Hepatocyte (in vitro differentiated cells): ENCODE measurements at regions not wholly inside any gene's neighbourhood (a gene's known extent, or its start where the extent isn't known, plus 50 kb on each side); places are given as distances from the start of the nearest gene placed in this dataset.

Experiments
- DNase-seq: peaks from one replicate; pipeline ENCODE4 v3.0.0-alpha.2; 2016; ENCODE audit warnings: low spot score
- H2AFZ ChIP-seq: fragments of 200-600 bp; sonication (generic); 2 replicates; pipeline ENCODE4 v1.6.0; 2016; ENCODE audit warnings: antibody characterized with exemption, mild to moderate bottlenecking
- H3K27ac ChIP-seq: fragments of 200-600 bp; sonication (generic); 2 replicates; pipeline ENCODE4 v1.5.1; 2016; ENCODE audit warnings: mild to moderate bottlenecking
- H3K27me3 ChIP-seq: fragments of 200-600 bp; sonication (generic); 2 replicates; pipeline ENCODE4 v1.6.1; 2016
- H3K36me3 ChIP-seq: fragments of 200-600 bp; sonication (generic); replicated peaks from 2 replicates; pipeline ENCODE4 v1.5.1; 2016; ENCODE audit warnings: low read depth; ENCODE audit not compliant: insufficient read depth
- H3K4me1 ChIP-seq: fragments of 200-600 bp; sonication (generic); 2 replicates; pipeline ENCODE4 v1.5.1; 2016; ENCODE audit warnings: mild to moderate bottlenecking, moderate library complexity; ENCODE audit not compliant: insufficient read depth
- H3K4me2 ChIP-seq: fragments of 200-600 bp; sonication (generic); 2 replicates; pipeline ENCODE4 v1.6.0; 2016
- H3K4me3 ChIP-seq: fragments of 200-600 bp; sonication (generic); 2 replicates; pipeline ENCODE4 v1.5.1; 2016; ENCODE audit warnings: mild to moderate bottlenecking
- H3K79me2 ChIP-seq: fragments of 200-600 bp; sonication (generic); 2 replicates; pipeline ENCODE4 v1.6.0; 2017; ENCODE audit warnings: mild to moderate bottlenecking
- H3K9me2 ChIP-seq: fragments of 200-600 bp; sonication (generic); replicated peaks from 2 replicates; pipeline ENCODE4 v1.6.0; 2017; ENCODE audit warnings: mild to moderate bottlenecking; ENCODE audit not compliant: insufficient read depth
- H3K9me3 ChIP-seq: fragments of 200-600 bp; sonication (generic); 2 replicates; pipeline ENCODE4 v1.5.1; 2016; ENCODE audit warnings: low read depth, mild to moderate bottlenecking
- H4K20me1 ChIP-seq: fragments of 200-600 bp; sonication (generic); 2 replicates; pipeline ENCODE4 v1.6.0; 2016; ENCODE audit warnings: mild to moderate bottlenecking; ENCODE audit not compliant: insufficient read depth, poor library complexity, severe bottlenecking
- CTCF ChIP-seq: fragments of 200-600 bp; sonication (generic); IDR thresholded peaks from 2 replicates; pipeline ENCODE4 v1.5.1; 2016; ENCODE audit warnings: antibody characterized with exemption, mild to moderate bottlenecking; ENCODE audit not compliant: poor library complexity
- EZH2 ChIP-seq: fragments of 200-600 bp; sonication (generic); IDR thresholded peaks from 2 replicates; pipeline ENCODE4 v1.6.1; 2016; ENCODE audit warnings: antibody characterized with exemption, mild to moderate bottlenecking, borderline replicate concordance
- EZH2phosphoT487 ChIP-seq: fragments of 200-600 bp; sonication (generic); IDR thresholded peaks from one replicate; pipeline ENCODE4 v1.6.1; 2018; ENCODE audit warnings: antibody characterized with exemption, mild to moderate bottlenecking, low read depth, moderate library complexity; ENCODE audit not compliant: unreplicated experiment, severe bottlenecking
- WGBS: methylation state at CpG from one replicate; pipeline ENCODE4 v1.1.6; 2016; ENCODE audit warnings: low lambda C conversion rate; ENCODE audit errors: missing lambda C conversion rate; 5-methylcytosine and 5-hydroxymethylcytosine counted together

- H3K36me3 ChIP-seq = no peaks in the 10 kb centered on the region
- H4K20me1 ChIP-seq = no peaks in the 10 kb centered on the region
- no peaks in the 10 kb centered on the region for H3K9me2 ChIP-seq
- TF ChIP-seq EZH2phosphoT487 (no peak), EZH2 (no peak), CTCF (no peak)
- no peak overlapping the region for H2AFZ ChIP-seq
- H3K79me2 ChIP-seq = no peaks in the 10 kb centered on the region
- H3K4me1 ChIP-seq = no peaks in the 10 kb centered on the region
- 60% methylated on average over 2 of the region's 2 CpGs for whole genome bisulfite sequencing
- no peaks in the 10 kb centered on the region for H3K9me3 ChIP-seq
- H3K27me3 ChIP-seq = no peaks in the 10 kb centered on the region
- no peak overlapping the region for H3K27ac ChIP-seq
- no peak overlapping the region for H3K4me3 ChIP-seq
- no peak for DNase-seq
- H3K4me2 ChIP-seq = no peak overlapping the region
Measured at GRCh38 chr1:164261691-164262240, 297.2 kb upstream of the PBX1 start.

GRCh38 chr1:164263540-164263939 is 295.4 kb upstream of the PBX1 start:
- Histone ChIP-seq H3K27ac (no peak overlapping the region), H3K9me2 (no peaks in the 10 kb centered on the region), H3K36me3 (no peaks in the 10 kb centered on the region), H4K20me1 (no peaks in the 10 kb centered on the region), H3K4me1 (no peaks in the 10 kb centered on the region), H3K79me2 (no peaks in the 10 kb centered on the region), H3K4me2 (no peak overlapping the region), H3K27me3 (no peaks in the 10 kb centered on the region), H2AFZ (no peak overlapping the region), H3K9me3 (no peaks in the 10 kb centered on the region), H3K4me3 (no peak overlapping the region)
- DNase-seq = no peak
- 98% methylated on average over 3 of the region's 3 CpGs for WGBS
- no peak for TF ChIP-seq EZH2phosphoT487
- TF ChIP-seq EZH2 = no peak
- no peak for TF ChIP-seq CTCF

- Histone ChIP-seq H3K4me2 (no peak overlapping the region), H3K27ac (no peak overlapping the region), H3K36me3 (no peaks in the 10 kb centered on the region), H3K9me2 (no peaks in the 10 kb centered on the region), H2AFZ (no peak overlapping the region), H4K20me1 (no peaks in the 10 kb centered on the region), H3K9me3 (no peaks in the 10 kb centered on the region), H3K79me2 (no peaks in the 10 kb centered on the region), H3K4me1 (no peaks in the 10 kb centered on the region), H3K27me3 (no peaks in the 10 kb centered on the region), H3K4me3 (no peak overlapping the region)
- TF ChIP-seq EZH2 = no peak
- no peak for TF ChIP-seq EZH2phosphoT487
- WGBS = 54% methylated on average over 2 of the region's 2 CpGs
- DNase-seq = no peak
Measured at GRCh38 chr1:164265232-164265631, 293.8 kb upstream of the PBX1 start.

GRCh38 chr1:164272156-164272555 is 286.8 kb upstream of the PBX1 start:
- H3K36me3 ChIP-seq = no peaks in the 10 kb centered on the region
- H4K20me1 ChIP-seq = no peaks in the 10 kb centered on the region
- no peaks in the 10 kb centered on the region for H3K79me2 ChIP-seq
- TF ChIP-seq CTCF = no peak
- no peak for TF ChIP-seq EZH2
- no peak for TF ChIP-seq EZH2phosphoT487
- no peak overlapping the region for H2AFZ ChIP-seq
- H3K4me1 ChIP-seq = no peaks in the 10 kb centered on the region
- no peaks in the 10 kb centered on the region for H3K9me3 ChIP-seq
- H3K4me2 ChIP-seq = no peak overlapping the region
- no peak for DNase-seq
- no peaks in the 10 kb centered on the region for H3K9me2 ChIP-seq
- no peak overlapping the region for H3K27ac ChIP-seq
- H3K4me3 ChIP-seq = no peak overlapping the region
- no peaks in the 10 kb centered on the region for H3K27me3 ChIP-seq
